ENCODE measurements at regions not wholly inside any gene's neighbourhood (a gene's known extent, or its start where the extent isn't known, plus 50 kb on each side); places are given as distances from the start of the nearest gene placed in this dataset.

- no peak for DNase-seq (ENCODE audit: low read depth in 2 of 2, low spot score in 1 of 2)
These were observed 378.2 kb upstream of the ZMIZ1 start for GRCh38 chr10:78690354-78691111.

- no peak for DNase-seq (ENCODE audit: low read depth in 2 of 2, low spot score in 1 of 2)
These were observed 377.3 kb upstream of the ZMIZ1 start for GRCh38 chr10:78691301-78692030.

- no peak for DNase-seq (ENCODE audit: low read depth in 2 of 2, low spot score in 1 of 2)
These were observed 376.7 kb upstream of the ZMIZ1 start for GRCh38 chr10:78692071-78692470.

- DNase-seq (ENCODE audit: low read depth in 2 of 2, low spot score in 1 of 2): no peak
These were observed 372.9 kb upstream of the ZMIZ1 start for GRCh38 chr10:78695846-78696245.

GRCh38 chr10:78696791-78697395 is 371.9 kb upstream of the ZMIZ1 start:
- DNase-seq (ENCODE audit: low read depth in 2 of 2, low spot score in 1 of 2): no peak

- no peak for DNase-seq (ENCODE audit: low read depth in 2 of 2, low spot score in 1 of 2)
These were observed 368.8 kb upstream of the ZMIZ1 start for GRCh38 chr10:78699971-78700370.

- no peak for DNase-seq (ENCODE audit: low read depth in 2 of 2, low spot score in 1 of 2)
These were observed 368.4 kb upstream of the ZMIZ1 start for GRCh38 chr10:78700413-78700812.

- DNase-seq (ENCODE audit: low read depth in 2 of 2, low spot score in 1 of 2): no peak
These were observed 367.8 kb upstream of the ZMIZ1 start for GRCh38 chr10:78700816-78701520.

- DNase-seq (ENCODE audit: low read depth in 2 of 2, low spot score in 1 of 2): no peak
These were observed 366.6 kb upstream of the ZMIZ1 start for GRCh38 chr10:78702186-78702585.

GRCh38 chr10:78702876-78703275 is 365.9 kb upstream of the ZMIZ1 start:
- DNase-seq (ENCODE audit: low read depth in 2 of 2, low spot score in 1 of 2): no peak

- no peak for DNase-seq (ENCODE audit: low read depth in 2 of 2, low spot score in 1 of 2)
These were observed 365.2 kb upstream of the ZMIZ1 start for GRCh38 chr10:78703593-78703992.

GRCh38 chr10:78706256-78706655 is 362.5 kb upstream of the ZMIZ1 start:
- no peak for DNase-seq (ENCODE audit: low read depth in 2 of 2, low spot score in 1 of 2)

- no peak for DNase-seq (ENCODE audit: low read depth in 2 of 2, low spot score in 1 of 2)
These were observed 361.8 kb upstream of the ZMIZ1 start for GRCh38 chr10:78706726-78707540.

GRCh38 chr10:78707745-78708144 is 361.0 kb upstream of the ZMIZ1 start:
- DNase-seq (ENCODE audit: low read depth in 2 of 2, low spot score in 1 of 2): no peak

GRCh38 chr10:78712147-78712546 is 356.6 kb upstream of the ZMIZ1 start:
- no peak for DNase-seq (ENCODE audit: low read depth in 2 of 2, low spot score in 1 of 2)

GRCh38 chr10:78713659-78714058 is 355.1 kb upstream of the ZMIZ1 start:
- no peak for DNase-seq (ENCODE audit: low read depth in 2 of 2, low spot score in 1 of 2)

GRCh38 chr10:78714225-78714624 is 354.5 kb upstream of the ZMIZ1 start:
- no peak for DNase-seq (ENCODE audit: low read depth in 2 of 2, low spot score in 1 of 2)

- no peak for DNase-seq (ENCODE audit: low read depth in 2 of 2, low spot score in 1 of 2)
These were observed 353.3 kb upstream of the ZMIZ1 start for GRCh38 chr10:78715435-78715834.

GRCh38 chr10:78716043-78716660 is 352.6 kb upstream of the ZMIZ1 start:
- no peak for DNase-seq (ENCODE audit: low read depth in 2 of 2, low spot score in 1 of 2)

- no peak for DNase-seq (ENCODE audit: low read depth in 2 of 2, low spot score in 1 of 2)
These were observed 351.6 kb upstream of the ZMIZ1 start for GRCh38 chr10:78717200-78717599.
